A549 (cell line): ENCODE measurements at regions not wholly inside any gene's neighbourhood (a gene's known extent, or its start where the extent isn't known, plus 50 kb on each side); places are given as distances from the start of the nearest gene placed in this dataset.
A peak's percentile ranks its signal among the peaks of the same experiment; 100 is the strongest.

Experiments used
- ATAC-seq, 2 experiments: fragments of 200-7000 bp in 1 of 2; fragments of >200 bp in 1 of 2; cut with Nextera tagmentation in 1 of 2; cut with Tn5 transposase in 1 of 2; 3 replicates each; pipeline versions ENCODE4 v1.8.0 to v1.9.1; 2018 to 2020; ENCODE audit warnings: mild to moderate bottlenecking in 1 of 2, moderate library complexity in 1 of 2
- CTCF ChIA-PET: fragments of 300-600 bp; sonication (Branson Sonifier 250); formaldehyde crosslinking; extraction: SDS; loops from one replicate; lab custom pipeline; 2021; ENCODE audit warnings: antibody characterized with exemption, inconsistent platforms; lab: Yijun Ruan, JAX
- POLR2A ChIA-PET: fragments of 350-600 bp; formaldehyde crosslinking; extraction: SDS; loops from one replicate; lab custom pipeline; 2021; ENCODE audit warnings: antibody characterized with exemption, inconsistent platforms; lab: Yijun Ruan, JAX
- DNase-seq, 2 experiments: peaks; one replicate each; pipeline versions ENCODE4 v3.0.0 to v3.0.0-alpha.2; 2011 to 2016; ENCODE audit warnings: low read depth in 1 of 2, low spot score in 1 of 2
- FAIRE-seq: peaks from 2 replicates; lab custom pipeline; 2011; peaks lifted over from hg19 to GRCh38; lab: Jason Lieb, UNC
- H3K27ac ChIP-seq, 2 experiments: fragments of >200 bp; sonication (Bioruptor Twin); formaldehyde crosslinking; 3 replicates each; pipeline ENCODE4 v1.5.1; 2016 to 2017
- H3K4me1 ChIP-seq: fragments of >200 bp; sonication (Bioruptor Twin); formaldehyde crosslinking; 3 replicates; pipeline ENCODE4 v1.6.1; 2016
- H3K4me2 ChIP-seq: fragments of >200 bp; sonication (Bioruptor Twin); formaldehyde crosslinking; 3 replicates; pipeline ENCODE4 v1.6.1; 2016
- H3K4me3 ChIP-seq: fragments of >200 bp; sonication (Bioruptor Twin); formaldehyde crosslinking; 3 replicates; pipeline ENCODE4 v1.5.1; 2016
- H3K9me3 ChIP-seq: fragments of >200 bp; sonication (Bioruptor Twin); formaldehyde crosslinking; 3 replicates; pipeline ENCODE4 v1.6.1; 2016
- ATOH8 ChIP-seq: fragments of 250-450 bp; sonication (Bioruptor Pico); IDR thresholded peaks from 2 replicates; pipeline ENCODE4 v1.5.0; 2020; ENCODE audit warnings: low read depth, mild to moderate bottlenecking, moderate library complexity
- BCL3 ChIP-seq: fragments of >200 bp; sonication (Bioruptor Twin); formaldehyde crosslinking; IDR thresholded peaks from 3 replicates; pipeline ENCODE4 v1.6.1; 2016
- CBX2 ChIP-seq: fragments of 200-600 bp; sonication (generic); IDR thresholded peaks from 2 replicates; pipeline ENCODE4 v1.6.1; 2016; ENCODE audit warnings: low read depth, mild to moderate bottlenecking, borderline replicate concordance
- CBX8 ChIP-seq: fragments of 200-600 bp; sonication (generic); IDR thresholded peaks from 2 replicates; pipeline ENCODE4 v1.6.1; 2016
- CHD2 ChIP-seq: fragments of 150-350 bp; IDR thresholded peaks from 2 replicates; pipeline ENCODE4 v1.6.1; 2014; ENCODE audit warnings: low read length; ENCODE audit not compliant: partially characterized antibody
- CHD4 ChIP-seq: fragments of 200-600 bp; sonication (generic); IDR thresholded peaks from 2 replicates; pipeline ENCODE4 v1.6.1; 2016; ENCODE audit warnings: antibody characterized with exemption, mild to moderate bottlenecking, borderline replicate concordance
- EHF ChIP-seq: fragments of 250-450 bp; sonication (Bioruptor Pico); IDR thresholded peaks from 2 replicates; pipeline ENCODE4 v1.5.0; 2020; ENCODE audit warnings: mild to moderate bottlenecking
- ELK1 ChIP-seq: fragments of 150-350 bp; IDR thresholded peaks from 2 replicates; pipeline ENCODE4 v1.6.1; 2014; ENCODE audit warnings: low read depth, mild to moderate bottlenecking, low read length
- ESRRA ChIP-seq: fragments of 150-350 bp; IDR thresholded peaks from 2 replicates; pipeline ENCODE4 v1.6.1; 2014; ENCODE audit warnings: mild to moderate bottlenecking, low read length, borderline replicate concordance
- FOSL2 ChIP-seq, 2 experiments: fragments of 450-650 bp in 1 of 2; fragments of >200 bp in 1 of 2; sonication (Bioruptor Twin) in 1 of 2; formaldehyde crosslinking; IDR thresholded peaks; 2 replicates each; pipeline versions ENCODE4 v1.5.0 to v1.6.1; 2016 to 2020; ENCODE audit warnings: mild to moderate bottlenecking in 1 of 2, moderate library complexity in 1 of 2
- FOXS1 ChIP-seq: fragments of 250-450 bp; sonication (Bioruptor Pico); IDR thresholded peaks from 2 replicates; pipeline ENCODE4 v1.5.0; 2020; ENCODE audit warnings: mild to moderate bottlenecking, moderate library complexity
- HEYL ChIP-seq: fragments of 250-450 bp; sonication (Bioruptor Pico); IDR thresholded peaks from 2 replicates; pipeline ENCODE4 v1.8.0; 2021; ENCODE audit warnings: mild to moderate bottlenecking, moderate library complexity
- HOXA7 ChIP-seq: fragments of 250-450 bp; sonication (Bioruptor Pico); IDR thresholded peaks from 2 replicates; pipeline ENCODE4 v1.5.0; 2020; ENCODE audit warnings: mild to moderate bottlenecking, moderate library complexity
- JUN ChIP-seq, 2 experiments: fragments of >200 bp; sonication (Bioruptor Twin); formaldehyde crosslinking; IDR thresholded peaks; 2 replicates in 1 of 2; 3 replicates in 1 of 2; pipeline ENCODE4 v1.6.1; 2016 to 2017
- KDM1A ChIP-seq: fragments of 200-600 bp; sonication (generic); IDR thresholded peaks from 2 replicates; pipeline ENCODE4 v1.6.1; 2016; ENCODE audit warnings: low read depth, mild to moderate bottlenecking
- MAX ChIP-seq: IDR thresholded peaks from 2 replicates; pipeline ENCODE4 v1.6.1; 2012
- MAZ ChIP-seq: fragments of 150-350 bp; IDR thresholded peaks from 2 replicates; pipeline ENCODE4 v1.6.1; 2014; ENCODE audit warnings: antibody characterized with exemption, low read depth, low read length, borderline replicate concordance
- NPAS2 ChIP-seq: fragments of 250-450 bp; sonication (Bioruptor Pico); IDR thresholded peaks from 2 replicates; pipeline ENCODE4 v1.8.0; 2022; ENCODE audit warnings: mild to moderate bottlenecking, moderate library complexity, borderline replicate concordance
- PHF8 ChIP-seq: fragments of 200-600 bp; sonication (generic); IDR thresholded peaks from 2 replicates; pipeline ENCODE4 v1.6.1; 2016; ENCODE audit warnings: low read depth, mild to moderate bottlenecking, antibody characterized with exemption, moderate library complexity, borderline replicate concordance
- POLR2A ChIP-seq: IDR thresholded peaks from 2 replicates; pipeline ENCODE4 v1.6.1; 2012; ENCODE audit warnings: mild to moderate bottlenecking, low read length
- POLR2AphosphoS2 ChIP-seq: conservative IDR thresholded peaks from 2 replicates; pipeline ENCODE4 v1.6.1; 2012; ENCODE audit warnings: low read length, improper control_type of control experiment, inconsistent platforms
- RAD21 ChIP-seq, 2 experiments: fragments of >200 bp in 1 of 2; sonication (Bioruptor Twin) in 1 of 2; formaldehyde crosslinking in 1 of 2; IDR thresholded peaks in 1 of 2; conservative IDR thresholded peaks in 1 of 2; 2 replicates in 1 of 2; 3 replicates in 1 of 2; pipeline ENCODE4 v1.6.1; 2012 to 2018; ENCODE audit warnings: inconsistent platforms in 1 of 2
- RARB ChIP-seq: fragments of 250-450 bp; sonication (Bioruptor Pico); IDR thresholded peaks from 2 replicates; pipeline ENCODE4 v1.8.0; 2021; ENCODE audit warnings: mild to moderate bottlenecking, moderate library complexity
- RCOR1 ChIP-seq: fragments of 150-350 bp; IDR thresholded peaks from 2 replicates; pipeline ENCODE4 v1.6.1; 2014; ENCODE audit warnings: antibody characterized with exemption, low read length, low read depth
- RNF2 ChIP-seq: fragments of 200-600 bp; sonication (generic); IDR thresholded peaks from 2 replicates; pipeline ENCODE4 v1.6.1; 2016; ENCODE audit warnings: low read depth, mild to moderate bottlenecking, antibody characterized with exemption, moderate library complexity, borderline replicate concordance
- SMC3 ChIP-seq: fragments of >200 bp; sonication (Bioruptor Twin); formaldehyde crosslinking; IDR thresholded peaks from 3 replicates; pipeline ENCODE4 v1.6.1; 2018; ENCODE audit warnings: inconsistent platforms
- TP53 ChIP-seq: fragments of 250-450 bp; sonication (Bioruptor Pico); IDR thresholded peaks from 2 replicates; pipeline ENCODE4 v1.5.0; 2021; ENCODE audit warnings: mild to moderate bottlenecking, moderate library complexity
- WGBS: methylation state at CpG from one replicate; pipeline ENCODE4 v1.1.6; 2017; ENCODE audit errors: missing lambda C conversion rate; 5-methylcytosine and 5-hydroxymethylcytosine counted together

- ATAC-seq = peak in 1 of 2 experiments; percentile 25; a peak in 1 of 6 replicates
- Histone ChIP-seq H3K4me3 (no peak overlapping the region), H3K4me1 (no peaks in the 10 kb centered on the region), H3K27ac (no peak overlapping the region), H3K4me2 (no peak overlapping the region), H3K9me3 (no peaks in the 10 kb centered on the region)
- CTCF ChIA-PET = no interaction called here
- DNase-seq = peak in 1 of 2 experiments; percentile 7
- POLR2A ChIA-PET = no interaction called here
- TF ChIP-seq CHD2 (no peak), RCOR1 (no peak), CBX2 (no peak), FOSL2 (IDR thresholded peaks at IDR 0.05) (no peak), FOSL2 (CRISPR knock-in tag; IDR thresholded peaks at IDR 0.05) (no peak), PHF8 (no peak), EHF (CRISPR knock-in tag) (no peak), CBX8 (no peak), RARB (CRISPR knock-in tag) (no peak), ELK1 (no peak), ATOH8 (CRISPR knock-in tag) (no peak), CHD4 (no peak), FOXS1 (no peak), JUN (IDR thresholded peaks at IDR 0.05) (no peak), BCL3 (no peak), POLR2A (no peak), HOXA7 (CRISPR knock-in tag) (no peak)
- 18% methylated on average over 1 of the region's 1 CpG for WGBS
- FAIRE-seq = no peak
These were observed 233.8 kb upstream of the UGT8 start for GRCh38 chr4:114364857-114365256.

GRCh38 chr4:114365591-114365990 is 233.0 kb upstream of the UGT8 start:
- WGBS = 42% methylated on average over 1 of the region's 1 CpG
- CTCF ChIA-PET = no interaction called here
- H3K4me1 ChIP-seq = no peaks in the 10 kb centered on the region
- no peaks in the 10 kb centered on the region for H3K9me3 ChIP-seq
- H3K27ac ChIP-seq = no peak overlapping the region
- DNase-seq = no peak
- ATAC-seq = no peak
- FAIRE-seq = no peak
- no peak overlapping the region for H3K4me2 ChIP-seq
- POLR2A ChIA-PET = no interaction called here
- TF ChIP-seq TP53 (CRISPR knock-in tag) = no peak
- TF ChIP-seq RNF2 = no peak
- no peak for TF ChIP-seq MAX
- TF ChIP-seq RAD21 (conservative IDR thresholded peaks at IDR 0.05 in 1 of 2, IDR thresholded peaks at IDR 0.05 in 1 of 2) = no peak
- no peak for TF ChIP-seq FOXS1
- H3K4me3 ChIP-seq = no peak overlapping the region

GRCh38 chr4:114366368-114366767 is 232.2 kb upstream of the UGT8 start:
- ATAC-seq (no peak), FAIRE-seq (no peak), DNase-seq (no peak)
- TF ChIP-seq CBX2 = no peak
- TF ChIP-seq POLR2AphosphoS2 = no peak
- no peak for TF ChIP-seq HEYL (CRISPR knock-in tag)
- TF ChIP-seq CBX8 = no peak
- TF ChIP-seq KDM1A = no peak
- no peak for TF ChIP-seq FOSL2 (IDR thresholded peaks at IDR 0.05)
- TF ChIP-seq FOSL2 (CRISPR knock-in tag; IDR thresholded peaks at IDR 0.05) = no peak
- no peak for TF ChIP-seq ESRRA
- TF ChIP-seq MAX = no peak
- no peak for TF ChIP-seq ELK1
- TF ChIP-seq SMC3 = no peak
- TF ChIP-seq NPAS2 (CRISPR knock-in tag) = no peak
- no peak for TF ChIP-seq MAZ
- ChIA-PET CTCF (no interaction called here), POLR2A (no interaction called here)
- Histone ChIP-seq H3K27ac (no peak overlapping the region), H3K4me2 (no peak overlapping the region), H3K4me3 (no peak overlapping the region), H3K9me3 (no peaks in the 10 kb centered on the region), H3K4me1 (no peaks in the 10 kb centered on the region)
- 58% methylated on average over 2 of the region's 2 CpGs for WGBS
